Left lung (tissue), 4 donors: ENCODE measurements at regions not wholly inside any gene's neighbourhood (a gene's known extent, or its start where the extent isn't known, plus 50 kb on each side); places are given as distances from the start of the nearest gene placed in this dataset.

Experiments used
- ATAC-seq: fragments of 200-7000 bp; cut with Tn5 transposase; one replicate; pipeline ENCODE4 v1.9.1; 2020; ENCODE audit warnings: moderate library complexity
- DNase-seq, 4 donors: peaks; one replicate each; pipeline ENCODE4 v3.0.0-alpha.2; 2013 to 2020
- H3K27ac ChIP-seq, 2 donors: fragments of 200-600 bp; sonication (generic) in 1 of 2; one replicate each; pipeline versions ENCODE4 v1.5.0 to v1.8.0; 2020 to 2021
- H3K27me3 ChIP-seq, 2 donors: fragments of 200-600 bp; sonication (generic) in 1 of 2; one replicate each; pipeline versions ENCODE4 v1.5.0 to v1.8.0; 2020 to 2021
- H3K36me3 ChIP-seq, 2 donors: fragments of 200-600 bp; sonication (generic) in 1 of 2; one replicate each; pipeline versions ENCODE4 v1.5.0 to v1.8.0; 2020 to 2021
- H3K4me1 ChIP-seq, 2 donors: fragments of 200-600 bp; one replicate each; pipeline ENCODE4 v1.8.0; 2021
- H3K4me3 ChIP-seq, 2 donors: fragments of 200-600 bp; sonication (generic) in 1 of 2; one replicate each; pipeline versions ENCODE4 v1.5.0 to v1.8.0; 2020 to 2021; ENCODE audit warnings: mild to moderate bottlenecking in 1 of 2
- H3K9me3 ChIP-seq, 2 donors: fragments of 200-600 bp; sonication (generic) in 1 of 2; one replicate each; pipeline versions ENCODE4 v1.5.0 to v1.8.0; 2020 to 2021
- CTCF ChIP-seq, 2 donors: fragments of 200-600 bp; sonication (generic) in 1 of 2; IDR thresholded peaks; one replicate each; pipeline versions ENCODE4 v1.5.0 to v1.8.0; 2021; ENCODE audit warnings: antibody characterized with exemption in 2 of 2
- intact Hi-C, 2 donors: fragments of 100-400 bp; cut with DNase I; formaldehyde crosslinking; loops; one replicate each; pipeline versions ENCODE4 v1.11.2 to v1.14.2; 2022
- donor health status: DM: no; HTN: yes; CAD: no.
- donor health status: DM: no; HTN: no; CAD: no.

DNA sequence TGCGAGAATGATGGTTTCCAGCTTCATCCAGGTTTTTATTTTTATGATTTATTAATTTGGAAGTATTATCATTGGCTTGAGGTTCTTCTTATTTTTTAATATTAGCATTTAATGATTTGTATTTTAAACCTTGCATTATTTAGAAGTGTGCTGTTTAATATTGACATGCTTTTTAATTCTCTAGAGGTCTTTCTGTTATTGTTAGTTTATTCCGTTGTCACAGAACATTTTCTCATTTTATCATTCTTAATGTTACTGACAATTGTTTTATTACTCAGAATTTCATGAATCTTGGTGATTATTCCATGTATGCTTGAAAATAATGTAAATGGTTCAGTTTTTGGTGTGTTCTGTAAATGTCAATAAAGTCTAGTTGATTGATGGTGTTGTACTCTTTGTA is 463.5 kb upstream of the NOVA1 start:
- Histone ChIP-seq H3K9me3 (no peaks in the 10 kb centered on the region), H3K4me3 (no peak overlapping the region), H3K4me1 (no peaks in the 10 kb centered on the region), H3K36me3 (no peaks in the 10 kb centered on the region), H3K27ac (no peak overlapping the region), H3K27me3 (no peaks in the 10 kb centered on the region)
- TF ChIP-seq CTCF (IDR thresholded peaks at IDR 0.05) = no peak
- no peak for ATAC-seq
- intact Hi-C loops = no loop called here
- no peak for DNase-seq

DNA sequence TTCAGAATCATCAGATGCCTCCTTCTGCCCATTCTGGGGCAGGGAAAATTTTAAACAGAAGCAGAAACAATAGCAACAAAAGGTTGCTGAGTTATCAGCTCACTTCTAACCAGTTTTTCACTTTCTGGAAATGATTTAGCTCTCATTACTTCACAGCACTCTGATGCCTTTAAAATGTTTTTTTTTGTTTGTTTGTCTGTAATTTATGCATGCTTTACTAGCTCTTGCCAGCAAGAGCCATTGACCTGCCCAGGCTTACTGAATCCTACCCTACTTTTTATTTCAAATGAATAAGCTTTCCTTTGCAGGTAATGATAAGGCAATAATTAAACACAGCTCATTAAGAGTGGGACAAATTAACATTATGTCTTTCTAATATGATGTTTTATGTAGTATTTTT is 466.1 kb upstream of the NOVA1 start:
- Histone ChIP-seq H3K4me3 (no peak overlapping the region), H3K9me3 (no peaks in the 10 kb centered on the region), H3K4me1 (no peaks in the 10 kb centered on the region), H3K27ac (no peak overlapping the region), H3K27me3 (no peaks in the 10 kb centered on the region), H3K36me3 (no peaks in the 10 kb centered on the region)
- TF ChIP-seq CTCF (IDR thresholded peaks at IDR 0.05) = no peak
- DNase-seq (no peak), ATAC-seq (no peak)
- intact Hi-C loops = no loop called here

DNA sequence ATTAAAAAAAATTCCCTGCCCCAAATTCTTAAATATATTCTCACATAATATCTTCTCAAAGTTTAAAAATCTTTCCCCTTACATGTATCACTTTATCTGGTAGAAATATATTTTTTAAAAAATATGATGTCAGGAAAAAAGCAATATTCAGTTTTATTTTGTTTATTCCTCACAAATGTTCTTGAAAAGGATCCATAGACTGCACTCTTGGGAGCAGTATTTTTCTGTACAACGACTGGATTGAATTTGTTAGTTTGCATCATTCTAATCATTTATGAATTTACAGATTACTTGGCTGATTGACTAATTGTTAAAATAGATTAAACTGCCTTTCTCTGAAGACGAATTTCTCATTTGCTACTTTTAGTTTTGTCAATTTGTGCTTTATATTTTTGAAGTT is 468.1 kb upstream of the NOVA1 start:
- ATAC-seq (no peak), DNase-seq (no peak)
- Histone ChIP-seq H3K27ac (no peak overlapping the region), H3K36me3 (no peaks in the 10 kb centered on the region), H3K4me3 (no peak overlapping the region), H3K27me3 (no peaks in the 10 kb centered on the region), H3K9me3 (no peaks in the 10 kb centered on the region), H3K4me1 (no peaks in the 10 kb centered on the region)
- TF ChIP-seq CTCF (IDR thresholded peaks at IDR 0.05) = no peak
- intact Hi-C loops = no loop called here

GRCh38 chr14:27067961-27068360 is 470.1 kb upstream of the NOVA1 start:
- intact Hi-C loops = no loop called here
- no peak overlapping the region for H3K27ac ChIP-seq
- H3K4me1 ChIP-seq = no peaks in the 10 kb centered on the region
- no peak for TF ChIP-seq CTCF (IDR thresholded peaks at IDR 0.05)
- DNase-seq (no peak), ATAC-seq (no peak)
- no peaks in the 10 kb centered on the region for H3K9me3 ChIP-seq
- no peak overlapping the region for H3K4me3 ChIP-seq
- no peaks in the 10 kb centered on the region for H3K36me3 ChIP-seq
- H3K27me3 ChIP-seq = no peaks in the 10 kb centered on the region

DNA sequence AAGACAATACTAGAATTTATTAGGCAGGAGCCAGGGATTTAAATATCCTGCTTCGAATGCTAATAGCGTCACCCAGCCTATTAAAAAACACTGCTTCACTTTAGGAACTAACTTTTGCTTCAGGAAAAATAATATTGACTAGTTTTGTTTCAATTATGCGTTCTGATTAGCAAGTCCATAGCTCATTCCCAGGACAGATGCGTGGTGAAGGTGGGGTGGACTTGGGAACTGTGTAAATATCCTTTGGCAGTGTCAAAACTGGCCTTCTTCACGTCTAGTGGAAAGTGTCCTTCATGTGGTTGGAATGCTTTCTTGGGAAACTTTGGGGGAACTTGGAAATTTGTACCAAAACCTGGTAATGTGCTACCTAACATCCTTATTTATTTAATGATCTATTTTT is 474.8 kb upstream of the NOVA1 start:
- Histone ChIP-seq H3K4me1 (no peaks in the 10 kb centered on the region), H3K27me3 (no peaks in the 10 kb centered on the region), H3K9me3 (no peaks in the 10 kb centered on the region), H3K36me3 (no peaks in the 10 kb centered on the region), H3K27ac (no peak overlapping the region), H3K4me3 (no peak overlapping the region)
- TF ChIP-seq CTCF (IDR thresholded peaks at IDR 0.05) = no peak
- no peak for ATAC-seq
- intact Hi-C loops = no loop called here
- no peak for DNase-seq
